ENCODE measurements at regions not wholly inside any gene's neighbourhood (a gene's known extent, or its start where the extent isn't known, plus 50 kb on each side); places are given as distances from the start of the nearest gene placed in this dataset.

- no peak overlapping the region for H2AFZ ChIP-seq (ENCODE audit: control insufficient read depth, low read depth, low read length)
- no peak overlapping the region for H3K4me2 ChIP-seq (ENCODE audit: control insufficient read depth, insufficient read depth)
- no peak for FAIRE-seq
- no peak overlapping the region for H3K9ac ChIP-seq (ENCODE audit: control insufficient read depth, insufficient read depth, low read length)
- no peaks in the 10 kb centered on the region for H3K79me2 ChIP-seq (ENCODE audit: control insufficient read depth, insufficient read depth, low read length)
- CTCF ChIA-PET = no interaction called here
- peak; percentile 69 for ATAC-seq
- in situ Hi-C loops (cut with MboI) (no loop called here), intact Hi-C loops (cut with micrococcal nuclease; ENCODE audit: unreplicated experiment) (no loop called here)
- H3K9me3 ChIP-seq (replicated peaks; ENCODE audit: control insufficient read depth, insufficient read depth, low read length) = no peaks in the 10 kb centered on the region
- RAD21 ChIA-PET (ENCODE audit: unreplicated experiment) = no interaction called here
- BruUV-seq (replicated peaks) = no TSS peak
- POLR2A ChIA-PET = no interaction called here
- H3K27ac ChIP-seq (ENCODE audit: control insufficient read depth, insufficient read depth) = no peak overlapping the region
- SMC1A ChIA-PET (ENCODE audit: uncharacterized antibody, unreplicated experiment) = no interaction called here
- no peaks in the 10 kb centered on the region for H3K4me1 ChIP-seq (ENCODE audit: control insufficient read depth, insufficient read depth, low read length)
- H4K20me1 ChIP-seq (ENCODE audit: control insufficient read depth, insufficient read depth) = no peaks in the 10 kb centered on the region
- no peak for DNase-seq (ENCODE audit: low read depth, low spot score)
- WGBS (ENCODE audit: insufficient coverage, insufficient replicate concordance, low lambda C conversion rate, missing lambda C conversion rate) = 11% methylated on average over 4 of the region's 4 CpGs
- TF ChIP-seq STAT3 (IDR thresholded peaks at IDR 0.05; ENCODE audit: low read depth, low read length) = no peak
- no peak for TF ChIP-seq POLR2AphosphoS2 (IDR thresholded peaks at IDR 0.05; ENCODE audit: low read depth, low read length)
- TF ChIP-seq NR2F1 (conservative IDR thresholded peaks at IDR 0.05) = no peak
- TF ChIP-seq MYB (IDR thresholded peaks at IDR 0.05; ENCODE audit: borderline replicate concordance, low read depth, low read length) = no peak
- no peak for TF ChIP-seq EP300 (IDR thresholded peaks at IDR 0.05; ENCODE audit: borderline replicate concordance in 1 of 2, control insufficient read depth in 1 of 2, low read depth in 2 of 2, low read length in 2 of 2)
- no peak for TF ChIP-seq MYC (IDR thresholded peaks at IDR 0.05; ENCODE audit: insufficient read depth, insufficient read length, insufficient replicate concordance, low read length, severe bottlenecking)
- TF ChIP-seq RCOR1 (conservative IDR thresholded peaks at IDR 0.05; ENCODE audit: low read depth, low read length) = no peak
- no peak for TF ChIP-seq ATF2 (IDR thresholded peaks at IDR 0.05; ENCODE audit: low read length)
- no peak for TF ChIP-seq MTA3 (IDR thresholded peaks at IDR 0.05; ENCODE audit: borderline replicate concordance, low read length)
- TF ChIP-seq PRDM15 (CRISPR knock-in tag; IDR thresholded peaks at IDR 0.05) = no peak
- TF ChIP-seq CEBPZ (IDR thresholded peaks at IDR 0.05; ENCODE audit: low read depth, low read length) = no peak
- TF ChIP-seq BCL11A (IDR thresholded peaks at IDR 0.05; ENCODE audit: low read depth, low read length) = no peak
- TF ChIP-seq JUND (IDR thresholded peaks at IDR 0.05; ENCODE audit: low read depth, low read length) = no peak
- no peak for TF ChIP-seq POLR2AphosphoS5 (IDR thresholded peaks at IDR 0.05; ENCODE audit: low read length)
- no peak for TF ChIP-seq SMAD1 (IDR thresholded peaks at IDR 0.05; ENCODE audit: low read depth, partially characterized antibody)
- no peak for TF ChIP-seq EGR1 (IDR thresholded peaks at IDR 0.05; ENCODE audit: borderline replicate concordance in 1 of 2, low read depth in 2 of 2, low read length in 2 of 2)
- TF ChIP-seq PAX8 (IDR thresholded peaks at IDR 0.05) = no peak
- no peak for TF ChIP-seq HDGF (IDR thresholded peaks at IDR 0.05)
- H3K4me3 ChIP-seq = no peak overlapping the region
- no peaks in the 10 kb centered on the region; a peak in 1 of 4 replicates for H3K27me3 ChIP-seq (replicated peaks in 1 of 2; ENCODE audit: control insufficient read depth in 2 of 2, insufficient read depth in 2 of 2, low read length in 1 of 2)
- no peaks in the 10 kb centered on the region for H3K36me3 ChIP-seq (ENCODE audit: control insufficient read depth in 2 of 2, insufficient read depth in 2 of 2, low read length in 1 of 2)
Measured at GRCh38 chr18:45290364-45290763, 324.9 kb upstream of the SLC14A2 start.

All from GM12878 (cell line).